Neural progenitor cell (in vitro differentiated cells): ENCODE measurements at regions not wholly inside any gene's neighbourhood (a gene's known extent, or its start where the extent isn't known, plus 50 kb on each side); places are given as distances from the start of the nearest gene placed in this dataset.
A peak's percentile ranks its signal among the peaks of the same experiment; 100 is the strongest.

ENCODE experiments used
- DNase-seq: peaks from one replicate; pipeline ENCODE4 v3.0.0-alpha.2; 2016; ENCODE audit warnings: low spot score
- H2AFZ ChIP-seq: fragments of 200-600 bp; sonication (generic); replicated peaks from 2 replicates; pipeline ENCODE4 v1.6.1; 2016; ENCODE audit warnings: antibody characterized with exemption
- H3F3A ChIP-seq: fragments of 200-600 bp; sonication (generic); 2 replicates; pipeline ENCODE4 v1.6.1; 2016; ENCODE audit warnings: antibody characterized with exemption, low read depth
- H3K27ac ChIP-seq: fragments of 200-600 bp; sonication (generic); 2 replicates; pipeline ENCODE4 v1.5.1; 2016; ENCODE audit warnings: mild to moderate bottlenecking
- H3K27me3 ChIP-seq: fragments of 200-600 bp; sonication (generic); 2 replicates; pipeline ENCODE4 v1.6.1; 2016; ENCODE audit warnings: mild to moderate bottlenecking, moderate library complexity
- H3K36me3 ChIP-seq: fragments of 200-600 bp; sonication (generic); 2 replicates; pipeline ENCODE4 v1.5.1; 2016
- H3K4me1 ChIP-seq: fragments of 200-600 bp; sonication (generic); 2 replicates; pipeline ENCODE4 v1.6.1; 2016; ENCODE audit warnings: mixed run types
- H3K4me2 ChIP-seq: fragments of 200-600 bp; sonication (generic); 2 replicates; pipeline ENCODE4 v1.6.1; 2016
- H3K4me3 ChIP-seq: fragments of 200-600 bp; sonication (generic); 2 replicates; pipeline ENCODE4 v1.5.1; 2016
- H3K79me2 ChIP-seq: fragments of 200-600 bp; sonication (generic); 2 replicates; pipeline ENCODE4 v1.6.1; 2016; ENCODE audit warnings: low read depth
- H3K9ac ChIP-seq: fragments of 200-600 bp; sonication (generic); 2 replicates; pipeline ENCODE4 v1.6.1; 2016
- H3K9me3 ChIP-seq: fragments of 200-600 bp; sonication (generic); 2 replicates; pipeline ENCODE4 v1.5.1; 2016; ENCODE audit warnings: low read depth
- H4K20me1 ChIP-seq: fragments of 200-600 bp; sonication (generic); 2 replicates; pipeline ENCODE4 v1.6.1; 2016; ENCODE audit warnings: low read depth
- H3K27ac Mint-ChIP-seq: 3 replicates; pipeline ENCODE4 v1.8.0; 2021; ENCODE audit warnings: mixed read lengths
- H3K27me3 Mint-ChIP-seq: 2 replicates; pipeline ENCODE4 v1.8.0; 2022; ENCODE audit warnings: low read depth, mild to moderate bottlenecking, inconsistent platforms, moderate library complexity, mixed read lengths; ENCODE audit not compliant: insufficient read depth
- H3K36me3 Mint-ChIP-seq: 3 replicates; pipeline ENCODE4 v1.8.0; 2021; ENCODE audit warnings: mixed read lengths
- H3K4me1 Mint-ChIP-seq: 3 replicates; pipeline ENCODE4 v1.8.0; 2021; ENCODE audit warnings: mixed read lengths
- H3K4me3 Mint-ChIP-seq: 3 replicates; pipeline ENCODE4 v1.8.0; 2021; ENCODE audit warnings: mild to moderate bottlenecking, moderate library complexity, mixed read lengths
- H3K9me3 Mint-ChIP-seq: 3 replicates; pipeline ENCODE4 v1.8.0; 2020; ENCODE audit warnings: mixed read lengths
- CTCF ChIP-seq: fragments of 200-600 bp; sonication (generic); IDR thresholded peaks from 2 replicates; pipeline ENCODE4 v1.5.1; 2017; ENCODE audit warnings: antibody characterized with exemption, mild to moderate bottlenecking
- EZH2 ChIP-seq: fragments of 200-600 bp; sonication (generic); IDR thresholded peaks from 2 replicates; pipeline ENCODE4 v1.6.1; 2017; ENCODE audit warnings: antibody characterized with exemption, mild to moderate bottlenecking, moderate library complexity
- EZH2phosphoT487 ChIP-seq: fragments of 200-600 bp; sonication (generic); IDR thresholded peaks from 2 replicates; pipeline ENCODE4 v1.6.1; 2017; ENCODE audit warnings: antibody characterized with exemption

GRCh38 chr4:83709627-83710026 lies 173.7 kb downstream of the GPAT3 start:
- Histone ChIP-seq H3K4me3 (no peak overlapping the region), H2AFZ (peak overlapping the region; percentile 19), H3K4me1 (peaks cover 18% of the 10 kb centered on the region), H3K9ac (no peak overlapping the region), H3K27me3 (no peaks in the 10 kb centered on the region), H4K20me1 (no peaks in the 10 kb centered on the region), H3K79me2 (no peaks in the 10 kb centered on the region), H3K4me2 (no peak overlapping the region), H3K9me3 (no peaks in the 10 kb centered on the region), H3F3A (peaks cover 3% of the 10 kb centered on the region), H3K36me3 (no peaks in the 10 kb centered on the region), H3K27ac (no peak overlapping the region)
- peaks cover 3% of the 10 kb centered on the region for H3K27me3 Mint-ChIP-seq
- TF ChIP-seq CTCF (no peak), EZH2phosphoT487 (no peak), EZH2 (no peak)
- H3K4me1 Mint-ChIP-seq = peaks cover 12% of the 10 kb centered on the region
- no peak overlapping the region for H3K4me3 Mint-ChIP-seq
- H3K27ac Mint-ChIP-seq = no peak overlapping the region
- no peak for DNase-seq
- no peaks in the 10 kb centered on the region for H3K36me3 Mint-ChIP-seq
- no peaks in the 10 kb centered on the region for H3K9me3 Mint-ChIP-seq

- Histone ChIP-seq H3K79me2 (no peaks in the 10 kb centered on the region), H3K4me3 (no peak overlapping the region), H3K9ac (no peak overlapping the region), H3K27ac (no peak overlapping the region), H3F3A (peaks cover 3% of the 10 kb centered on the region), H3K36me3 (no peaks in the 10 kb centered on the region), H3K9me3 (no peaks in the 10 kb centered on the region), H4K20me1 (no peaks in the 10 kb centered on the region), H3K4me2 (peak overlapping the region; percentile 72), H3K4me1 (peaks cover 18% of the 10 kb centered on the region), H3K27me3 (no peaks in the 10 kb centered on the region), H2AFZ (peak overlapping the region; percentile 47)
- Mint-ChIP-seq H3K4me3 (no peak overlapping the region), H3K36me3 (no peaks in the 10 kb centered on the region), H3K9me3 (no peaks in the 10 kb centered on the region), H3K4me1 (peaks cover 12% of the 10 kb centered on the region), H3K27ac (no peak overlapping the region), H3K27me3 (no peaks in the 10 kb centered on the region)
- peak; percentile 63 for DNase-seq
- TF ChIP-seq EZH2phosphoT487 = no peak
- no peak for TF ChIP-seq EZH2
- no peak for TF ChIP-seq CTCF
Observed at GRCh38 chr4:83708500-83709175, 172.7 kb downstream of the GPAT3 start.

- no peak overlapping the region for H2AFZ ChIP-seq
- H3K9me3 ChIP-seq = no peaks in the 10 kb centered on the region
- no peak overlapping the region for H3K4me3 ChIP-seq
- no peak overlapping the region for H3K4me2 ChIP-seq
- H3K27me3 ChIP-seq = no peaks in the 10 kb centered on the region
- no peaks in the 10 kb centered on the region for H3K79me2 ChIP-seq
- peaks cover 18% of the 10 kb centered on the region for H3K4me1 ChIP-seq
- Mint-ChIP-seq H3K27me3 (no peaks in the 10 kb centered on the region), H3K27ac (no peak overlapping the region), H3K4me3 (no peak overlapping the region), H3K36me3 (no peaks in the 10 kb centered on the region), H3K9me3 (peaks cover 9% of the 10 kb centered on the region), H3K4me1 (peaks cover 12% of the 10 kb centered on the region)
- H3K36me3 ChIP-seq = no peaks in the 10 kb centered on the region
- TF ChIP-seq EZH2 (no peak), EZH2phosphoT487 (no peak), CTCF (no peak)
- peaks cover 3% of the 10 kb centered on the region for H3F3A ChIP-seq
- H4K20me1 ChIP-seq = no peaks in the 10 kb centered on the region
- no peak overlapping the region for H3K9ac ChIP-seq
- no peak overlapping the region for H3K27ac ChIP-seq
- no peak for DNase-seq
Observed at GRCh38 chr4:83704786-83705185, 168.9 kb downstream of the GPAT3 start.
